CD14-positive monocyte (primary cell): ENCODE measurements at regions not wholly inside any gene's neighbourhood (a gene's known extent, or its start where the extent isn't known, plus 50 kb on each side); places are given as distances from the start of the nearest gene placed in this dataset.
"Not testable (repeated sequence)": the region's sequence is repeated elsewhere in the genome, so short reads cannot be mapped to it uniquely, and the experiment has no call there.

Source experiments
- DNase-seq, 3 donors: peaks; one replicate each; pipeline ENCODE4 v3.0.0-alpha.2; 2011 to 2022
- H2AFZ ChIP-seq: 2 replicates; pipeline ENCODE4 v1.6.0; 2012; ENCODE audit warnings: mild to moderate bottlenecking, low read depth, low read length, inconsistent platforms; ENCODE audit not compliant: insufficient read depth, poor library complexity, severe bottlenecking
- H3K27ac ChIP-seq, 2 donors: 1 replicate in 1 of 2; 2 replicates in 1 of 2; pipeline ENCODE4 v1.5.1; 2012 to 2013; ENCODE audit warnings: low read length in 2 of 2, control low read depth in 1 of 2, inconsistent platforms in 1 of 2, low read depth in 1 of 2, mild to moderate bottlenecking in 1 of 2
- H3K27me3 ChIP-seq, 2 donors: one replicate each; pipeline versions ENCODE4 v1.6.0 to v1.6.1; 2011 to 2013; ENCODE audit warnings: low read length in 2 of 2; ENCODE audit not compliant: control insufficient read depth in 2 of 2, insufficient read depth in 2 of 2
- H3K36me3 ChIP-seq, 2 donors: replicated peaks in 1 of 2; 1 replicate in 1 of 2; 2 replicates in 1 of 2; pipeline versions ENCODE4 v1.5.1 to v1.6.1; 2012 to 2013; ENCODE audit warnings: low read length in 2 of 2, control low read depth in 1 of 2, inconsistent platforms in 1 of 2, mild to moderate bottlenecking in 1 of 2; ENCODE audit not compliant: insufficient read depth in 2 of 2, control insufficient read depth in 1 of 2
- H3K4me1 ChIP-seq, 2 donors: 1 replicate in 1 of 2; 2 replicates in 1 of 2; pipeline versions ENCODE4 v1.5.1 to v1.6.1; 2012 to 2013; ENCODE audit warnings: low read length in 2 of 2, control low read depth in 1 of 2, inconsistent platforms in 1 of 2, mild to moderate bottlenecking in 1 of 2, moderate library complexity in 1 of 2; ENCODE audit not compliant: insufficient read depth in 2 of 2, control insufficient read depth in 1 of 2
- H3K4me2 ChIP-seq: replicated peaks from 2 replicates; pipeline ENCODE3; 2012; ENCODE audit warnings: low read length, moderate library complexity, mild to moderate bottlenecking; ENCODE audit not compliant: poor library complexity, severe bottlenecking; ENCODE audit errors: extremely low read depth
- H3K4me3 ChIP-seq, 3 experiments: fragments of 200-600 bp in 1 of 3; sonication (generic) in 1 of 3; replicated peaks in 1 of 3; 1 replicate in 2 of 3; 2 replicates in 1 of 3; pipeline ENCODE4 v1.5.1; 2011 to 2013; ENCODE audit warnings: low read length in 3 of 3, mild to moderate bottlenecking in 3 of 3, control low read depth in 2 of 3, low read depth in 2 of 3, inconsistent platforms in 1 of 3, moderate library complexity in 1 of 3
- H3K79me2 ChIP-seq: 2 replicates; pipeline ENCODE4 v1.6.0; 2012; ENCODE audit warnings: mild to moderate bottlenecking, control low read depth, inconsistent platforms, low read length, moderate library complexity; ENCODE audit not compliant: insufficient read depth
- H3K9ac ChIP-seq: 2 replicates; pipeline ENCODE4 v1.6.0; 2017; ENCODE audit warnings: low read length, mild to moderate bottlenecking; ENCODE audit not compliant: insufficient read depth, poor library complexity, severe bottlenecking
- H3K9me3 ChIP-seq, 2 donors: replicated peaks in 1 of 2; 1 replicate in 1 of 2; 2 replicates in 1 of 2; pipeline versions ENCODE4 v1.5.1 to v1.6.1; 2012 to 2013; ENCODE audit warnings: low read length in 2 of 2, control low read depth in 1 of 2; ENCODE audit not compliant: control insufficient read depth in 1 of 2, insufficient read depth in 1 of 2
- H4K20me1 ChIP-seq: 2 replicates; pipeline ENCODE4 v1.6.0; 2012; ENCODE audit warnings: mild to moderate bottlenecking, low read length, control low read depth, moderate library complexity; ENCODE audit not compliant: insufficient read depth
- H3K27ac Mint-ChIP-seq, 7 donors: one replicate each; pipeline ENCODE4 v1.8.0; 2020; ENCODE audit warnings: mild to moderate bottlenecking in 7 of 7, mixed read lengths in 7 of 7, moderate library complexity in 6 of 7, inconsistent platforms in 2 of 7
- H3K27me3 Mint-ChIP-seq, 3 donors: one replicate each; pipeline ENCODE4 v1.8.0; 2021 to 2022; ENCODE audit warnings: low read depth in 3 of 3, mild to moderate bottlenecking in 3 of 3, mixed read lengths in 3 of 3, moderate library complexity in 3 of 3, inconsistent platforms in 1 of 3
- H3K36me3 Mint-ChIP-seq, 2 donors: one replicate each; pipeline ENCODE4 v1.8.0; 2020; ENCODE audit warnings: mixed read lengths in 2 of 2, inconsistent platforms in 1 of 2, mild to moderate bottlenecking in 1 of 2
- H3K4me1 Mint-ChIP-seq: one replicate; pipeline ENCODE4 v1.8.0; 2020; ENCODE audit warnings: mild to moderate bottlenecking, mixed read lengths
- H3K4me3 Mint-ChIP-seq, 2 donors: one replicate each; pipeline ENCODE4 v1.8.0; 2020; ENCODE audit warnings: mild to moderate bottlenecking in 2 of 2, mixed read lengths in 2 of 2, moderate library complexity in 1 of 2
- H3K9me3 Mint-ChIP-seq, 7 donors: one replicate each; pipeline ENCODE4 v1.8.0; 2020 to 2022; ENCODE audit warnings: mixed read lengths in 7 of 7, mild to moderate bottlenecking in 6 of 7, moderate library complexity in 6 of 7, inconsistent platforms in 2 of 7
- WGBS: methylation state at CpG from one replicate; pipeline ENCODE4 v1.1.5; 2013; ENCODE audit warnings: missing lambda C conversion rate; ENCODE audit not compliant: insufficient coverage; 5-methylcytosine and 5-hydroxymethylcytosine counted together
- intact Hi-C, 2 donors: fragments of 100-400 bp; cut with micrococcal nuclease; formaldehyde crosslinking; loops; one replicate each; pipeline versions ENCODE4 v1.15.0 to v1.15.1; 2023
- TF ChIP-seq, protein P1 (sequence below): fragments of 200-600 bp; IDR thresholded peaks from one replicate; pipeline ENCODE4 v1.8.0; 2022; ENCODE audit warnings: antibody characterized with exemption, mild to moderate bottlenecking

DNA sequence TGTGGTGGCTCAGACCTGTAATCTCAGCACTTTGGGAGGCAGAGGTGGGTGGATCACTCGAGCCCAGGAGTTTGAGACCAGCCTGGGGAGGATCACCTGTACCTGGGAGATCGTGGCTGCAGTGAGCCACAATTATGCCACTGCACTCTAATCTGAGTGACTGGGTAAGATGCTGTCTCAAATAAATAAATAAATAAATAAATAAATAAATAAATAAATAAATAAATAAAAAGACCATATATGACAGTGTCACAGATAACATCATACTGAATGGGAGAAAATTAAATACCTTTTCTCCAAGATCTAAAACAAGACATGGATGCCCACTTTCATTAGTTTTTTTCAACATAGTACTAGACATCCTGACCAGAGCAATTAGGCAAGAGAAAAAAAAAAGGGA lies 182.8 kb downstream of the FAM47A start:
- intact Hi-C loops: no loop called here
- Mint-ChIP-seq H3K4me3 (no peak overlapping the region), H3K27ac (no peak overlapping the region), H3K36me3 (no peaks in the 10 kb centered on the region), H3K4me1 (no peaks in the 10 kb centered on the region), H3K27me3 (no peaks in the 10 kb centered on the region), H3K9me3 (peaks cover 0 to 2% (median 0%) of the 10 kb centered on the region in 7 donors)
- H3K27ac ChIP-seq: no peak overlapping the region
- H3K36me3 ChIP-seq: no peaks in the 10 kb centered on the region
- DNase-seq: no peak
- no peaks in the 10 kb centered on the region for H4K20me1 ChIP-seq
- TF ChIP-seq, protein P1, sequence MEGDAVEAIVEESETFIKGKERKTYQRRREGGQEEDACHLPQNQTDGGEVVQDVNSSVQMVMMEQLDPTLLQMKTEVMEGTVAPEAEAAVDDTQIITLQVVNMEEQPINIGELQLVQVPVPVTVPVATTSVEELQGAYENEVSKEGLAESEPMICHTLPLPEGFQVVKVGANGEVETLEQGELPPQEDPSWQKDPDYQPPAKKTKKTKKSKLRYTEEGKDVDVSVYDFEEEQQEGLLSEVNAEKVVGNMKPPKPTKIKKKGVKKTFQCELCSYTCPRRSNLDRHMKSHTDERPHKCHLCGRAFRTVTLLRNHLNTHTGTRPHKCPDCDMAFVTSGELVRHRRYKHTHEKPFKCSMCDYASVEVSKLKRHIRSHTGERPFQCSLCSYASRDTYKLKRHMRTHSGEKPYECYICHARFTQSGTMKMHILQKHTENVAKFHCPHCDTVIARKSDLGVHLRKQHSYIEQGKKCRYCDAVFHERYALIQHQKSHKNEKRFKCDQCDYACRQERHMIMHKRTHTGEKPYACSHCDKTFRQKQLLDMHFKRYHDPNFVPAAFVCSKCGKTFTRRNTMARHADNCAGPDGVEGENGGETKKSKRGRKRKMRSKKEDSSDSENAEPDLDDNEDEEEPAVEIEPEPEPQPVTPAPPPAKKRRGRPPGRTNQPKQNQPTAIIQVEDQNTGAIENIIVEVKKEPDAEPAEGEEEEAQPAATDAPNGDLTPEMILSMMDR: no peak
- H2AFZ ChIP-seq: no peak overlapping the region
- H3K9ac ChIP-seq: no peak overlapping the region
- WGBS: no CpG with 5 or more reads among the region's 2 CpGs
- H3K27me3 ChIP-seq: no peaks in the 10 kb centered on the region
- no peaks in the 10 kb centered on the region for H3K79me2 ChIP-seq
- no peak overlapping the region for H3K4me2 ChIP-seq
- no peaks in the 10 kb centered on the region for H3K9me3 ChIP-seq
- no peaks in the 10 kb centered on the region for H3K4me1 ChIP-seq
- no peak overlapping the region for H3K4me3 ChIP-seq

DNA sequence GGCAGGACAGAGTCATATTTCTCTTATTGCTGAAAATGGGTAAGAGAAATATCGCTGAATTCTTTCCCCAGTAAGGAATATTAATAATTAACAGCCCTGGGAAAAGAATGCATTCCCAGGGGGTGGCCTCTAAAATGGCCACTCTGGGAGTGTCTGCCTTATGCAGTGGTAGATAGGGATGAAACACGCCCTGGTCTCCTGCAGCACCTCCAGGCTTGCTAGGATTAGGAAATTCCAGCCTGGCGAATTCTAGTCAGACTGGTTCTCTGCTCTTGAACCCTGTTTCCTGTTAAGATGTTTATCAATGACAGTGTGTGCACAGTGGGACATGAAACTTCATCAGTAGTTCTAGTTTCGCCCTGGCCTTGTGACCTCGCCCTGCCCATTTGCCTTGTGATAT lies 205.9 kb downstream of the FAM47A start:
- H3K4me1 ChIP-seq, H3K4me1 Mint-ChIP-seq, H3K4me2 ChIP-seq, H2AFZ ChIP-seq, H3K27ac ChIP-seq, H3K4me3 ChIP-seq, H3K27ac Mint-ChIP-seq, DNase-seq, H3K27me3 ChIP-seq, H3K36me3 ChIP-seq, H4K20me1 ChIP-seq, intact Hi-C loops, H3K79me2 ChIP-seq, H3K9ac ChIP-seq, H3K36me3 Mint-ChIP-seq, H3K4me3 Mint-ChIP-seq, H3K27me3 Mint-ChIP-seq, H3K9me3 ChIP-seq: not testable (repeated sequence)
- WGBS: no CpG with 5 or more reads among the region's 5 CpGs
- peaks cover 0 to 16% (median 8%) of the 10 kb centered on the region in 7 donors for H3K9me3 Mint-ChIP-seq
